ENCODE measurements at regions not wholly inside any gene's neighbourhood (a gene's known extent, or its start where the extent isn't known, plus 50 kb on each side); places are given as distances from the start of the nearest gene placed in this dataset.

DNA sequence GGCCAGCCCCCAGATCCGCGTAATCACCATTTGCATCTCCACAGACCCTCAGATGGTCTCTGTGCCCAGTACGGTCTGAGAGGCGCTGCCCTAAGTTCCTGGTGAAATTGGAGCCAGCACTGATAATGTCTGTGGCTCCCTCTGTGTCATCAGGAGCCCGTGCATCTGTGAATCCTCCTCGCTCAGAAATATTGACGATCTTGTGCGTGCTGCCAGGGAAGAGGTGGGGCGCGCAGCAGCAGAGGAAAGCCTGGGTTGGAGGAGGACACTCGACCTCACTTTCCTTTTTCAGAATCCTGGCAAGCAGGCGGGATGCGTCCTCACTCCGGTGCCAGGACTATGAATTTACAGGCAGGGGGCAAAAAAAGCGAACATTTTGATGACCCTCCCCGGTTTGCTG, 686.1 kb upstream of the SALL3 start:
- Histone ChIP-seq H3K4me1 (peaks cover 0 to 20% (median 0%) of the 10 kb centered on the region in 6 donors), H3K9me3 (no peaks in the 10 kb centered on the region), H3K27ac (no peak overlapping the region), H3K36me3 (no peaks in the 10 kb centered on the region), H3K4me3 (peak overlapping the region in 1 of 8 donors; percentile 13), H3K27me3 (replicated peaks in 1 of 7) (peaks cover 0 to 4% (median 0%) of the 10 kb centered on the region in 7 donors)
- no peak for TF ChIP-seq POLR2A (IDR thresholded peaks at IDR 0.05)
- TF ChIP-seq POLR2AphosphoS5 (IDR thresholded peaks at IDR 0.05) = peak in 1 of 3 donors; percentile 32
- 44 to 72% (median 60%) methylated on average over 16 of the region's 16 CpGs for WGBS, 5 donors
- no peak for DNase-seq
- intact Hi-C loops (cut with DNase I; ENCODE audit: low total_unique reads) = no loop called here

DNA sequence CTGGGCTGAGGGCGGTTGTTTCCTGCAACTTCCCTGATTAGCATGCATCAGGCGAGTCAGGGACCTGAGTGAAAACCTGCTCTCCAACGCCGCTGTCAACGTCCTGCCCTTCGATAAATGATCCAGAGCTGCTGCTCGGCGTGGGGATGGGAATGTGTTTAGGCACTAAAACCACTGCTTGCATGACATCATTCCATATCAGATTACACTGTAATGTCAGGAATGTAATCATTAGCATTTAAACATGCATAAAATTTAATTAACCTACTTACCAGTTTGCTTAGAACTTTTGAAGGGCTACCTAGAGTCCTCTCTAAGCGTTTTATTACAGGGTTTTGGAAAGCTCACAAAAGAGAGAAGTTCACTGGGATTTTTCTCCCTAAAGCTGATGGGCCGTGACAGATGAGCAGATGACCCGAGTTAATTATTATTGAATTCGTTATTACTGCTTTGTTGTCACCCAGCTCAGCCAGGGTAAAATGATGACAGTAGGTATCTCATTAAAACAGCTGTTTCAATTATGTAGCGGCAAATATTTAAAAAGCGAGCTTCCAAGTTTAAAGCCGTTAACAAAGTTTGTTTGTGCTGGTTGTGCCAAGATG, 685.6 kb upstream of the SALL3 start:
- Histone ChIP-seq H3K9me3 (no peaks in the 10 kb centered on the region), H3K36me3 (no peaks in the 10 kb centered on the region), H3K4me3 (peak overlapping the region in 1 of 8 donors; percentile 13), H3K4me1 (peaks cover 0 to 20% (median 0%) of the 10 kb centered on the region in 6 donors), H3K27ac (no peak overlapping the region), H3K27me3 (replicated peaks in 1 of 7) (peaks cover 0 to 4% (median 0%) of the 10 kb centered on the region in 7 donors)
- WGBS, 5 donors = 55 to 74% (median 61%) methylated on average over 15 of the region's 15 CpGs
- TF ChIP-seq POLR2AphosphoS5 (IDR thresholded peaks at IDR 0.05) (no peak), POLR2A (IDR thresholded peaks at IDR 0.05) (no peak), CTCF (IDR thresholded peaks at IDR 0.05 in 8 of 11, conservative IDR thresholded peaks at IDR 0.05 in 3 of 11) (no peak)
- intact Hi-C loops (cut with DNase I; ENCODE audit: low total_unique reads) = no loop called here
- no peak for DNase-seq

DNA sequence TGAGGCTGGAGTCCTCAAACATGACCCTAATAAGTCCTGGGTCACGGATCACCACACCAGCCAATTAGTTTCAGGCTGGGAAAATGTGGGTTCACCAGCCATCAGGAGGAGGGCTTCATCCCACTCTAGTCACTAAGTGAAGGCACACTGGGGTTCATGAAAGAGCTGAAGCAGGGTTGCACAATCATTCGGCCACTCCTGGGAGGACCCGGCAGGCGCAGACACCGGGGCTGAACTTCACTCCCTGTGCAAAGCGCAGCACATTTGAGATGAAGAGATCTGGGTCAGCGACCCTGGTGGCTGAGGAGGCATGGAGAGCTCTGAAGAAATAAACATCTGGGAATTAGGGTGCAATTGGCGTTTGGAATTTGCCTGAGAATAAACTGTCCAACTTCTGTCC, 684.4 kb upstream of the SALL3 start:
- 85 to 92% (median 85%) methylated on average over 8 of the region's 8 CpGs for WGBS, 5 donors
- intact Hi-C loops (cut with DNase I; ENCODE audit: low total_unique reads) = no loop called here
- H3K4me3 ChIP-seq = no peak overlapping the region
- no peak for TF ChIP-seq POLR2A (IDR thresholded peaks at IDR 0.05)
- TF ChIP-seq POLR2AphosphoS5 (IDR thresholded peaks at IDR 0.05) = no peak
- TF ChIP-seq CTCF (IDR thresholded peaks at IDR 0.05 in 8 of 11, conservative IDR thresholded peaks at IDR 0.05 in 3 of 11) = no peak
- no peak overlapping the region for H3K27ac ChIP-seq
- H3K4me1 ChIP-seq = peaks cover 0 to 20% (median 0%) of the 10 kb centered on the region in 6 donors
- peaks cover 0 to 4% (median 0%) of the 10 kb centered on the region in 7 donors for H3K27me3 ChIP-seq (replicated peaks in 1 of 7)
- no peaks in the 10 kb centered on the region for H3K9me3 ChIP-seq
- no peaks in the 10 kb centered on the region for H3K36me3 ChIP-seq
- no peak for DNase-seq

DNA sequence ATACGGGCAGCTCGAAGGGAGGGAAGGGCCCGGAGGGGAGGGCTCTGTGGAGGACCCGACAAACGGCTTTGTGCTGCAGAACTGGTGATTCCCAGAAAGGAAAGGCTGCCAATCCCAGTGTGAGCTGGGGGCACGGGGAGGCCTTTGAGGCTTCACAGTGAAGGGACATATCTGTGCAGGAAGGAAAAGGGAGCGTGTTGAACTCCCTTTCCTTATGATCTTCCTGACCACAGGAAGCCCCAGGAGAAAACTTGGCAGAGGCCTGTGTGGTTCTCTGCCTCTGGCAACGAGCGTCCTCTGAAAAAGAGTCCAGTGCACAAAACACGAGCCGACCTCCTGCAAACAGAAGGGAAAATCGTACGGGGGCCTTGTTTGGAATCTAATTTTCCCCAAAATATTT, 683.5 kb upstream of the SALL3 start:
- Histone ChIP-seq H3K27me3 (replicated peaks in 1 of 7) (peaks cover 0 to 4% (median 0%) of the 10 kb centered on the region in 7 donors), H3K4me1 (peaks cover 0 to 20% (median 0%) of the 10 kb centered on the region in 6 donors), H3K9me3 (no peaks in the 10 kb centered on the region), H3K4me3 (no peak overlapping the region), H3K27ac (no peak overlapping the region), H3K36me3 (no peaks in the 10 kb centered on the region)
- no peak for DNase-seq
- intact Hi-C loops (cut with DNase I; ENCODE audit: low total_unique reads) = no loop called here
- 42 to 65% (median 59%) methylated on average over 13 of the region's 13 CpGs for WGBS, 5 donors
- TF ChIP-seq POLR2A (IDR thresholded peaks at IDR 0.05) (no peak), POLR2AphosphoS5 (IDR thresholded peaks at IDR 0.05) (peak in 1 of 3 donors; percentile 24)

DNA sequence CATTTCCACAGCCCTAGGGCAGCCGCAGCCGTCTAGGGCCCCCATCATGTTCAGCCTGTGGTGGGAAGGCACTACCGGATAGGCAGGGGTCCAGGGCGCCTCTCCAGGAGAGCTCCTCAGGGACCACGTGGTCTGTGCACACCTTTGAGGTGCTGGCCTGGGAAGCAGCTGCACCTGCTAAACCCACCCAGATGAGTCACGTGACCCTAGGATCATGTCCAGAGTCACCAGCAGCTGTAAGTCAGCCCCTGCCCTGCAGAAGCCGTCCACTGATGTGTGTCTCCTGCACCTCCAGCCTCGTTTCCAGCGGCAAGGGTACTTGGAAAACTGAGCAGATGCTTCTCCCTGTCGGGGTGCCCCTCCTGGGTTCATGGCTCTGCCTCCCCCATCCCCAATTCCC, 682.6 kb upstream of the SALL3 start:
- WGBS, 5 donors = 76 to 91% (median 84%) methylated on average over 6 to 10 of the region's 10 CpGs
- DNase-seq = no peak
- H3K4me3 ChIP-seq = no peak overlapping the region
- intact Hi-C loops (cut with DNase I; ENCODE audit: low total_unique reads) = no loop called here
- TF ChIP-seq CTCF (IDR thresholded peaks at IDR 0.05 in 8 of 11, conservative IDR thresholded peaks at IDR 0.05 in 3 of 11) (no peak), POLR2AphosphoS5 (IDR thresholded peaks at IDR 0.05) (no peak), POLR2A (IDR thresholded peaks at IDR 0.05) (no peak)
- peaks cover 0 to 4% (median 0%) of the 10 kb centered on the region in 7 donors for H3K27me3 ChIP-seq (replicated peaks in 1 of 7)
- H3K36me3 ChIP-seq = no peaks in the 10 kb centered on the region
- no peaks in the 10 kb centered on the region for H3K9me3 ChIP-seq
- no peak overlapping the region for H3K27ac ChIP-seq
- H3K4me1 ChIP-seq = peaks cover 0 to 20% (median 0%) of the 10 kb centered on the region in 6 donors

Data from spleen (tissue), 11 donors.